Loucy (cell line): ENCODE measurements at regions not wholly inside any gene's neighbourhood (a gene's known extent, or its start where the extent isn't known, plus 50 kb on each side); places are given as distances from the start of the nearest gene placed in this dataset.

ENCODE experiments used
- H2AFZ ChIP-seq: fragments of 200-600 bp; sonication (generic); 2 replicates; pipeline ENCODE4 v1.6.0; 2016; ENCODE audit warnings: antibody characterized with exemption, mild to moderate bottlenecking, low read length, moderate library complexity
- H3F3A ChIP-seq: fragments of 200-600 bp; 2 replicates; pipeline ENCODE4 v1.6.0; 2016; ENCODE audit warnings: antibody characterized with exemption, low read depth, mild to moderate bottlenecking
- H3K27me3 ChIP-seq: fragments of 200-600 bp; sonication (generic); 2 replicates; pipeline ENCODE4 v1.6.1; 2014; ENCODE audit warnings: low read length, mild to moderate bottlenecking; ENCODE audit not compliant: insufficient read depth, poor library complexity, severe bottlenecking
- H3K36me3 ChIP-seq: fragments of 200-600 bp; sonication (generic); 2 replicates; pipeline ENCODE4 v1.6.1; 2016; ENCODE audit warnings: low read length; ENCODE audit not compliant: insufficient read depth
- H3K4me1 ChIP-seq: fragments of 200-600 bp; sonication (generic); 2 replicates; pipeline ENCODE4 v1.5.1; 2014; ENCODE audit warnings: low read length, mild to moderate bottlenecking; ENCODE audit not compliant: insufficient read depth, poor library complexity, severe bottlenecking
- H3K4me2 ChIP-seq: fragments of 200-600 bp; sonication (generic); 2 replicates; pipeline ENCODE4 v1.6.0; 2014; ENCODE audit warnings: antibody characterized with exemption, low read length, low read depth, mild to moderate bottlenecking; ENCODE audit not compliant: poor library complexity, severe bottlenecking
- H3K4me3 ChIP-seq: fragments of 200-600 bp; sonication (generic); 2 replicates; pipeline ENCODE4 v1.5.1; 2014; ENCODE audit warnings: low read length, mild to moderate bottlenecking, mixed read lengths; ENCODE audit not compliant: poor library complexity, severe bottlenecking
- H3K79me2 ChIP-seq: fragments of 200-600 bp; sonication (generic); 2 replicates; pipeline ENCODE4 v1.6.1; 2014; ENCODE audit warnings: low read length; ENCODE audit not compliant: insufficient read depth
- H3K9ac ChIP-seq: fragments of 200-600 bp; sonication (generic); 2 replicates; pipeline ENCODE4 v1.6.0; 2014; ENCODE audit warnings: mild to moderate bottlenecking, low read depth, low read length, moderate library complexity; ENCODE audit not compliant: poor library complexity, severe bottlenecking
- H3K9me2 ChIP-seq: fragments of 200-600 bp; sonication (generic); replicated peaks from 2 replicates; pipeline ENCODE4 v1.6.1; 2016; ENCODE audit warnings: low read depth, low read length, mixed read lengths
- H3K9me3 ChIP-seq: fragments of 200-600 bp; sonication (generic); 2 replicates; pipeline ENCODE4 v1.6.1; 2014; ENCODE audit warnings: mild to moderate bottlenecking, antibody characterized with exemption, low read length, low read depth; ENCODE audit not compliant: insufficient read depth
- H4K20me1 ChIP-seq: fragments of 200-600 bp; sonication (generic); 2 replicates; pipeline ENCODE4 v1.6.0; 2014; ENCODE audit warnings: antibody characterized with exemption, low read length, mild to moderate bottlenecking; ENCODE audit not compliant: insufficient read depth, poor library complexity, severe bottlenecking
- EZH2phosphoT487 ChIP-seq: fragments of 200-600 bp; IDR thresholded peaks from 2 replicates; pipeline ENCODE4 v1.6.1; 2018; ENCODE audit warnings: antibody characterized with exemption, mild to moderate bottlenecking, moderate library complexity, borderline replicate concordance
- TF ChIP-seq, protein P1 (sequence below): fragments of 200-600 bp; sonication (generic); conservative IDR thresholded peaks from 2 replicates; pipeline ENCODE4 v1.5.1; 2014; ENCODE audit warnings: mild to moderate bottlenecking, antibody characterized with exemption, low read length

DNA sequence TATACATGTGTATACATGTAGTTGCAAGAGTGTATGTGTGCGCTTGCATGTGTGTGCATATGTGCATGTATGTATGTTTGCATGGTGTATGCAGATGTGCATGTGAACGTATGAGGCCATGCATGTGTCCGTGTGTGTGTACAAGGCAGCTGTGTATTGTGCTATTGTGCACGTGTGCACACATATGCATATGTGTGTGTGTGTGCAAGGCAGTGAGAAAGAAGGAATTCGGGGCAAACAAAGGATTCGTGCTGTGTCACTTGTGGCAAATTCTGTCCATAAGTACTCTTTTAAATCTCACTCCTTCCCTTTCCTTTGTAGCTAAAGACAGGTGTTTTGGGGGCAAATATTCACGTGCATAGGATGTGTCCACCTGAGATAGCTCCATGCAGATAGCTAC is 227.1 kb downstream of the VRK1 start:
- no peaks in the 10 kb centered on the region for H3K27me3 ChIP-seq
- H3K4me1 ChIP-seq = no peaks in the 10 kb centered on the region
- H3K79me2 ChIP-seq = no peaks in the 10 kb centered on the region
- H3K4me2 ChIP-seq = no peak overlapping the region
- no peaks in the 10 kb centered on the region for H3K9me2 ChIP-seq
- no peaks in the 10 kb centered on the region for H4K20me1 ChIP-seq
- H3K9ac ChIP-seq = no peak overlapping the region
- no peaks in the 10 kb centered on the region for H3K9me3 ChIP-seq
- H2AFZ ChIP-seq = no peak overlapping the region
- H3F3A ChIP-seq = no peaks in the 10 kb centered on the region
- no peaks in the 10 kb centered on the region for H3K36me3 ChIP-seq
- TF ChIP-seq, protein P1, sequence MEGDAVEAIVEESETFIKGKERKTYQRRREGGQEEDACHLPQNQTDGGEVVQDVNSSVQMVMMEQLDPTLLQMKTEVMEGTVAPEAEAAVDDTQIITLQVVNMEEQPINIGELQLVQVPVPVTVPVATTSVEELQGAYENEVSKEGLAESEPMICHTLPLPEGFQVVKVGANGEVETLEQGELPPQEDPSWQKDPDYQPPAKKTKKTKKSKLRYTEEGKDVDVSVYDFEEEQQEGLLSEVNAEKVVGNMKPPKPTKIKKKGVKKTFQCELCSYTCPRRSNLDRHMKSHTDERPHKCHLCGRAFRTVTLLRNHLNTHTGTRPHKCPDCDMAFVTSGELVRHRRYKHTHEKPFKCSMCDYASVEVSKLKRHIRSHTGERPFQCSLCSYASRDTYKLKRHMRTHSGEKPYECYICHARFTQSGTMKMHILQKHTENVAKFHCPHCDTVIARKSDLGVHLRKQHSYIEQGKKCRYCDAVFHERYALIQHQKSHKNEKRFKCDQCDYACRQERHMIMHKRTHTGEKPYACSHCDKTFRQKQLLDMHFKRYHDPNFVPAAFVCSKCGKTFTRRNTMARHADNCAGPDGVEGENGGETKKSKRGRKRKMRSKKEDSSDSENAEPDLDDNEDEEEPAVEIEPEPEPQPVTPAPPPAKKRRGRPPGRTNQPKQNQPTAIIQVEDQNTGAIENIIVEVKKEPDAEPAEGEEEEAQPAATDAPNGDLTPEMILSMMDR = no peak
- TF ChIP-seq EZH2phosphoT487 = no peak
- H3K4me3 ChIP-seq = no peak overlapping the region

DNA sequence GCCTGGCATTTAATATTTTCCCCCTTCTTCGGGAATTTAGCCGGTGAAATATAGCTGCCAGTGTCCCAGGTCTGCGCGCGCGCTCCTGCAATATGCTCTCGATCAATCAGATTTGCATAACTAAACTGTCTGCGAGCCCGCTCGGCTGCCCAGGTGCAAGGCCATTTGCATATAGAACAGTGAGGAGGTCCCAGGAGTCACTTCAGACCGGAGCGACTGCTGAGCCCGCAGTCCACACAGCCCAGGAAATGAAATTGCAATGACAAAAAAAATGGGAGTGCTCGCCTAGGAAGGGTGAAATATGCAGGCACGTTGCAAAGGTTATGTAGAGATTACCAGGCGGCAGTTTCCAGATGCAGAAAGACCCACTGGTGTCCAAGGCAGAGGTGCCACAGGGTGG is 228.5 kb downstream of the VRK1 start:
- no peaks in the 10 kb centered on the region for H3K9me3 ChIP-seq
- H2AFZ ChIP-seq = no peak overlapping the region
- TF ChIP-seq EZH2phosphoT487 = no peak
- TF ChIP-seq, protein P1 = no peak
- no peak overlapping the region for H3K4me2 ChIP-seq
- H3K36me3 ChIP-seq = no peaks in the 10 kb centered on the region
- no peak overlapping the region for H3K9ac ChIP-seq
- H3K79me2 ChIP-seq = no peaks in the 10 kb centered on the region
- H3F3A ChIP-seq = no peaks in the 10 kb centered on the region
- no peaks in the 10 kb centered on the region for H4K20me1 ChIP-seq
- no peak overlapping the region for H3K4me3 ChIP-seq
- no peaks in the 10 kb centered on the region for H3K4me1 ChIP-seq
- no peaks in the 10 kb centered on the region for H3K9me2 ChIP-seq
- H3K27me3 ChIP-seq = no peaks in the 10 kb centered on the region

DNA sequence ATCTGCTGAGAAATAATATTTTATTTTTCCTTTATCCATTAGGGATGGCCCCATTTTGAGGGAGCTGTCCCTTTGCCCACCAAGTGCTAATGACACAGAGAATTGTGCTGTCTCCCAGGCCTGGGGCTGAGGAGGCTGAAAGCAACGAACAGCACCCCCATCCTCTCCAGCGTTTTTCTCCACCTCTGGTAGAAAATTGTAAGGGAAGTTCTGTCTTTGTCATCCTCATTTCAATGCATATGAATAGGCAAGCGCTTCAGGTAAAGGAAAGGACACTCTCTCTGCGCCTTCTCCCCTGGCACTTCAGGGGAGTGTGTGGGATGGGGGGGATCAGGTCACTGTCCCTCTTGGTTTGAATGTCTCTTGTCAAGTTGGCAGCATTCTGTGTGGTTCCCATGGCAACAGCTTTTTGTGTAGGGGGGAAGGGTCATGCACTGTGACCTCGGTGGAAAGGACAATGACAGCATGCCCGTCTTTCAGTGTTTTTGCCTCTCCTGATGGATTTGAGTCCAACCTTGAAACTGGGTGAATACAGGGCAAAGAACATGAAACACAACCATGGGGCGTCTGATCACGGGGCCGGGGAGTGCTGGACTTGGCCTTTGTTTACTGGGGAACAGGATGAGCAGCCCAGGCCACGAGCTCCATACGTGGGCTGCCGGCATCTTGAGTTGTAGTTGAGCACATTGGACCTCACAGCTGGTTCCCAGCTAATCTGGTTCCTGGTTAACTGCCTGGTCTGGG is 230.2 kb downstream of the VRK1 start:
- no peak overlapping the region for H3K4me3 ChIP-seq
- no peak overlapping the region for H2AFZ ChIP-seq
- H3K9me3 ChIP-seq = no peaks in the 10 kb centered on the region; the same call in 1 of the 2 replicates
- TF ChIP-seq, protein P1 = no peak
- no peak for TF ChIP-seq EZH2phosphoT487
- H3K9me2 ChIP-seq = no peaks in the 10 kb centered on the region
- no peak overlapping the region for H3K9ac ChIP-seq
- no peaks in the 10 kb centered on the region for H3K79me2 ChIP-seq
- H4K20me1 ChIP-seq = no peaks in the 10 kb centered on the region
- H3K36me3 ChIP-seq = no peaks in the 10 kb centered on the region
- no peak overlapping the region for H3K4me2 ChIP-seq
- no peaks in the 10 kb centered on the region for H3K4me1 ChIP-seq
- no peaks in the 10 kb centered on the region for H3F3A ChIP-seq
- H3K27me3 ChIP-seq = no peaks in the 10 kb centered on the region
